Effector memory CD8-positive, alpha-beta T cell (primary cell): ENCODE measurements at regions not wholly inside any gene's neighbourhood (a gene's known extent, or its start where the extent isn't known, plus 50 kb on each side); places are given as distances from the start of the nearest gene placed in this dataset.
"Not testable (repeated sequence)": the region's sequence is repeated elsewhere in the genome, so short reads cannot be mapped to it uniquely, and the experiment has no call there.

Experiments used
- ATAC-seq: fragments of 150-1000 bp; cut with Tn5 transposase; replicated peaks from 2 replicates; pipeline ENCODE4 v1.10.0; 2021; ENCODE audit warnings: mild to moderate bottlenecking, moderate library complexity
- DNase-seq, 3 experiments: peaks; one replicate each; pipeline ENCODE4 v3.0.0; 2021
- H3K27ac Mint-ChIP-seq, 2 donors: one replicate each; pipeline ENCODE4 v1.8.0; 2022; ENCODE audit warnings: mild to moderate bottlenecking in 2 of 2, mixed read lengths in 2 of 2, moderate library complexity in 2 of 2
- H3K27me3 Mint-ChIP-seq, 2 donors: one replicate each; pipeline ENCODE4 v1.8.0; 2022; ENCODE audit warnings: mixed read lengths in 2 of 2
- H3K36me3 Mint-ChIP-seq: one replicate; pipeline ENCODE4 v1.8.0; 2022; ENCODE audit warnings: mild to moderate bottlenecking, moderate library complexity, mixed read lengths; ENCODE audit not compliant: insufficient read depth
- H3K4me1 Mint-ChIP-seq, 2 donors: one replicate each; pipeline ENCODE4 v1.8.0; 2022; ENCODE audit warnings: low read depth in 2 of 2, mixed read lengths in 2 of 2
- H3K4me3 Mint-ChIP-seq, 2 donors: one replicate each; pipeline ENCODE4 v1.8.0; 2022; ENCODE audit warnings: mild to moderate bottlenecking in 2 of 2, mixed read lengths in 2 of 2, moderate library complexity in 2 of 2
- H3K9me3 Mint-ChIP-seq, 2 donors: one replicate each; pipeline ENCODE4 v1.8.0; 2022; ENCODE audit warnings: mixed read lengths in 2 of 2

- peaks cover 18 to 36% of the 10 kb centered on the region in 2 donors for H3K27me3 Mint-ChIP-seq
- no peak overlapping the region for H3K27ac Mint-ChIP-seq
- peaks cover 0 to 5% of the 10 kb centered on the region in 2 donors for H3K4me1 Mint-ChIP-seq
- H3K36me3 Mint-ChIP-seq = peaks cover 2% of the 10 kb centered on the region
- ATAC-seq (no peak), DNase-seq (no peak)
- no peak overlapping the region for H3K4me3 Mint-ChIP-seq
- no peaks in the 10 kb centered on the region for H3K9me3 Mint-ChIP-seq
Measured at GRCh38 chr4:1549638-1550035, 134.5 kb downstream of the FAM53A start.

- not testable (repeated sequence) for H3K4me1 Mint-ChIP-seq, H3K9me3 Mint-ChIP-seq, H3K36me3 Mint-ChIP-seq, H3K27ac Mint-ChIP-seq
- Mint-ChIP-seq H3K4me3 (peak overlapping the region; percentile 36 to 46), H3K27me3 (peaks cover 16 to 31% of the 10 kb centered on the region in 2 donors)
- DNase-seq (peak; percentile 56 to 69 (median 65)), ATAC-seq (peak; percentile 94)
Measured at GRCh38 chr4:1548827-1549637, 135.1 kb downstream of the FAM53A start.

GRCh38 chr4:1547856-1548826, 136.0 kb downstream of the FAM53A start:
- Mint-ChIP-seq H3K27me3 (peaks cover 16 to 31% of the 10 kb centered on the region in 2 donors), H3K4me3 (peak overlapping the region; percentile 36 to 46), H3K9me3 (no peaks in the 10 kb centered on the region), H3K4me1 (peaks cover 0 to 4% of the 10 kb centered on the region in 2 donors), H3K27ac (no peak overlapping the region), H3K36me3 (no peaks in the 10 kb centered on the region)
- ATAC-seq = peak; percentile 23
- DNase-seq = no peak

GRCh38 chr4:1547131-1547855, 136.8 kb downstream of the FAM53A start:
- no peak for ATAC-seq
- Mint-ChIP-seq H3K27ac (no peak overlapping the region), H3K4me1 (peaks cover 0 to 4% of the 10 kb centered on the region in 2 donors), H3K4me3 (no peak overlapping the region), H3K27me3 (peaks cover 16 to 37% of the 10 kb centered on the region in 2 donors), H3K36me3 (no peaks in the 10 kb centered on the region), H3K9me3 (no peaks in the 10 kb centered on the region)
- DNase-seq = no peak

- ATAC-seq (no peak), DNase-seq (no peak)
- Mint-ChIP-seq H3K9me3 (no peaks in the 10 kb centered on the region), H3K36me3 (no peaks in the 10 kb centered on the region), H3K4me1 (peaks cover 0 to 4% of the 10 kb centered on the region in 2 donors), H3K27ac (no peak overlapping the region), H3K27me3 (peaks cover 22 to 35% of the 10 kb centered on the region in 2 donors), H3K4me3 (no peak overlapping the region)
Measured at GRCh38 chr4:1544861-1545281, 138.6 kb upstream of the NKX1-1 start.

DNA sequence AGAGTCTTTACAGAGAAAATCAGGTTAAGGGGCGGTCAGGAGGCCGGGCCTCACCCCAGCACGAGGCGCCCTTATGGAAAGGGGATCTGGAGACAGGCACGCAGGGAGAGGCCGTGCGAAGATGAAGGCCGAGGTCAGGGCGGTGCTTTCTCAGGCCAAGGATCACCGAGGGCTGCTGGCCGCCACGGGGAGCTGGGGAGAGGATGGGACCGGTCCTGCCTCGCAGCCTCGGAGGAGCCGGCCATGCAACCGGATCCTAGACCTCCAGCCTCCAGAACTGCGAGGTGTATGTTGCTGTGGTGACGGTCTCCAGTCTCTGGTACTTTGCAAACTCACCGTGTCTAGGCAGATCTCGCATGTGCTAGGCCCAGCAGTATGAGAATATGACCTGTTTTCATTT, 138.2 kb upstream of the NKX1-1 start:
- H3K27ac Mint-ChIP-seq, H3K36me3 Mint-ChIP-seq: not testable (repeated sequence)

DNA sequence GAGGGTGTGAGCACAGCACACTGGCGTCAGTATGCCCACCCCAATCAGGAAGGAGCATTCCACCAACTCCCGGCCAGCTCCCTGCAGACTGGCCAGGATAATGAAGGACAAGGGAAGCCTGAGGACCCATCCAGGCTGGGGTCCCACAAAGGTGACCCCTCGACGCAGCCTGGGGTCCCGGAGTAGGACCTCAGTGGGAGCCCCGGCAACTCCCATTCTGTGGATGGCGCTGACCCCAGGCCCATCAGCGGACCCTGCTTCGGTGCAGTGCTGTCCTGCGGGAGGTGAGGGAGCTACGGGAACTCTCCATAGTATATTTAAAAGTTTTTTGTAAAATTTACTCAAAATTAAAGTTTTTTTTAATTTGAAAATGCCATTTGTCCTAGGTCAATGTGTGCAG, 137.7 kb upstream of the NKX1-1 start:
- ATAC-seq (no peak), DNase-seq (no peak)
- no peak overlapping the region for H3K27ac Mint-ChIP-seq
- peaks cover 22 to 34% of the 10 kb centered on the region in 2 donors for H3K27me3 Mint-ChIP-seq
- H3K36me3 Mint-ChIP-seq = no peaks in the 10 kb centered on the region
- H3K9me3 Mint-ChIP-seq = no peaks in the 10 kb centered on the region
- H3K4me3 Mint-ChIP-seq = no peak overlapping the region
- H3K4me1 Mint-ChIP-seq = peaks cover 0 to 4% of the 10 kb centered on the region in 2 donors

More for the DNA sequence above, 138.2 kb upstream of the NKX1-1 start:
- peaks cover 22 to 35% of the 10 kb centered on the region in 2 donors for H3K27me3 Mint-ChIP-seq
- not testable (repeated sequence) for DNase-seq, H3K4me3 Mint-ChIP-seq, H3K4me1 Mint-ChIP-seq, ATAC-seq, H3K9me3 Mint-ChIP-seq

DNA sequence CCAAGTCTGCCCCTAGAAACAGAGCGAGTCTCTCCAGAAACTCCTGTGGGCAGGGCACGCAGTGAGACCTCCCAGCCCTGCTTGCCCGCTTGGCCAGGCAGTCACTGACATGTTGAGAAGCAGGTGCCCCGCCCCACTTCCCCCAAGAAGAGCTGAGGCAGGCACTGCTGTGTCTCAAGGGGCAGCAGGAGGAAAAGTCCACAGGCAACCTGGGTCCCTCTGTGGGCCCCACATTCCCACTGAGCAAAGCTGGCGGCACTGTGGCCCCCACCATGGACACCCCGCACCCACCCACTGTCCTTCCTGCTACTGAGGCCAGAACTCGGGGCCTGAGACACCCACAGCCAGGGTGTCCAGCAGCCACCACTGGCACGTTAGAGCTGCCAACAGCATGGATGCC, 137.3 kb upstream of the NKX1-1 start:
- H3K9me3 Mint-ChIP-seq = no peaks in the 10 kb centered on the region
- peaks cover 18 to 29% of the 10 kb centered on the region in 2 donors for H3K27me3 Mint-ChIP-seq
- DNase-seq (no peak), ATAC-seq (no peak)
- peaks cover 0 to 4% of the 10 kb centered on the region in 2 donors for H3K4me1 Mint-ChIP-seq
- H3K27ac Mint-ChIP-seq = no peak overlapping the region
- H3K36me3 Mint-ChIP-seq = no peaks in the 10 kb centered on the region
- H3K4me3 Mint-ChIP-seq = no peak overlapping the region

GRCh38 chr4:1542516-1543320, 136.5 kb upstream of the NKX1-1 start:
- no peaks in the 10 kb centered on the region for H3K9me3 Mint-ChIP-seq
- H3K27ac Mint-ChIP-seq = peak overlapping the region in 1 of 2 donors; percentile 41
- H3K36me3 Mint-ChIP-seq = no peaks in the 10 kb centered on the region
- H3K4me1 Mint-ChIP-seq = peaks cover 0 to 4% of the 10 kb centered on the region in 2 donors
- no peak overlapping the region for H3K4me3 Mint-ChIP-seq
- peaks cover 12 to 21% of the 10 kb centered on the region in 2 donors for H3K27me3 Mint-ChIP-seq
- no peak for ATAC-seq
- DNase-seq = no peak

GRCh38 chr4:1542226-1542490, 135.9 kb upstream of the NKX1-1 start:
- Mint-ChIP-seq H3K4me1 (peaks cover 0 to under 1% of the 10 kb centered on the region in 2 donors), H3K9me3 (no peaks in the 10 kb centered on the region), H3K36me3 (no peaks in the 10 kb centered on the region), H3K27me3 (peaks cover 6 to 20% of the 10 kb centered on the region in 2 donors), H3K27ac (no peak overlapping the region), H3K4me3 (no peak overlapping the region)
- DNase-seq (no peak), ATAC-seq (no peak)

DNA sequence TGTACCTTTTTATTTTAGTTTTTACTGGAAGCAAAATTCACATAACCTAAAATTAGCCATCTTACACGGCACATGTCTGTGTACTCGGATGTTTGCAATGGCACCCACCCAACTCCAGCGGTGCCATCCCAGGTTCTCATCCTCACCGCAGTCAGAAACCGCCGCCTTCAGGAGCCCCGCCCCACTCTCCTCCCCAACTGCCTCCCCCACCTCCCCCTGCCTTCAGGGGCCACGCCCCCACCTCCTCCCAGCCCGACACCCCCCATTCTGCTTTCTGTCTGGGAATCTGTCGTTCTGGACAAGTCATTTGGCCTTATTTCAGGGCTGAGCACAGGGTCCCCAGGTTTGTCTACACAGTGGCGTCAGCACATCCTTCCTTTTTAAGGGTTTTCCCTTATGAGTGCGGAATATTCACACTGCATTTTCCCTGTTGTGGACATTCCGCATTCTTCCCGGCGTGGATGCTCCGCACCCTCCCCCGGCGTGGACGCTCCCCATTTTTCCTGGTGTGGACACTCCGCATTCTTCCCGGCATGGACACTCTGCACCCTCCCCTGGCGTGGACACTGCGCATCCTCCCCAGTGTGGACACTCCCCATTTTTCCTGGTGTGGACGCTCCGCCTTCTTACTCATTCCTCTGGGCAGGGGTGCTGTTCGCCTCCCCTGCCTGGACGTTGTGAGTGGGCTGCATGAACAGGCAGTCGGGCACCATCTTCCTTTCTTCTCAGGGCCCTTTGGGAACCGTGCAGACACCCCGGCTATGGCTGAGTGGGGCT, 135.4 kb upstream of the NKX1-1 start:
- no peak for DNase-seq
- Mint-ChIP-seq H3K4me1 (no peaks in the 10 kb centered on the region), H3K27ac (no peak overlapping the region), H3K36me3 (no peaks in the 10 kb centered on the region), H3K27me3 (peaks cover 6 to 23% of the 10 kb centered on the region in 2 donors), H3K4me3 (no peak overlapping the region), H3K9me3 (no peaks in the 10 kb centered on the region)
- ATAC-seq = no peak
